ENCODE measurements at regions not wholly inside any gene's neighbourhood (a gene's known extent, or its start where the extent isn't known, plus 50 kb on each side); places are given as distances from the start of the nearest gene placed in this dataset.
A peak's percentile ranks its signal among the peaks of the same experiment; 100 is the strongest.

DNA sequence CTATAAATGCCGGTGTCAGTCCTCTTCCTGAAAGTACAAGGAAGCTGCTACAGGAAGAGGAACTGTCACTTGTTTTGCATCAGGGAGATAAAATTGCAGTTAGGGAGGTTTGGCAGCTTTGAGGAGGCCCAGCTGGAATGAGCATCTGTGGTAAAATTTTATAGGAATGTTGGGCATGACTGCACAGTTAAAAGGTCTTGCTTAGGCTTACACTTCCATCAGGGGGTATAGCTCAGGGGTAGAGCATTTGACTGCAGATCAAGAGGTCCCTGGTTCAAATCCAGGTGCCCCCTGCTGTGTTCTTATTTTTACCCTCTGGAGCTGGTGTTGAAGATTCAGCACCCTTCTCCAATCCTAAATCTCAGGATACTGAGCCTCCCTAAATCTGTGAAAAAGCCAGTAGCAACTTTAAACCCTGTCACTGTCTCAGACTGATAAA, 65.9 kb downstream of the ZNF467 start:
- Histone ChIP-seq H4K91ac (ENCODE audit: low read depth, low read length) (no peak overlapping the region), H3K79me2 (ENCODE audit: control insufficient read depth, insufficient read depth, low read length, poor library complexity) (no peaks in the 10 kb centered on the region), H3K4me1 (ENCODE audit: control insufficient read depth in 1 of 2, insufficient read depth in 2 of 2, low read length in 2 of 2) (peaks cover 0 to 2% of the 10 kb centered on the region in 2 experiments), H3K36me3 (ENCODE audit: control insufficient read depth in 1 of 2, insufficient read depth in 2 of 2, low read length in 2 of 2) (no peaks in the 10 kb centered on the region), H2AFZ (ENCODE audit: insufficient read depth, low read length, poor library complexity) (no peak overlapping the region), H2BK12ac (ENCODE audit: low read length) (no peak overlapping the region), H3K4ac (ENCODE audit: low read depth, low read length) (no peak overlapping the region), H3K27me3 (ENCODE audit: insufficient read depth, low read length) (no peaks in the 10 kb centered on the region), H3K23ac (ENCODE audit: low read length) (no peak overlapping the region), H3K79me1 (ENCODE audit: low read length) (no peaks in the 10 kb centered on the region), H2BK5ac (ENCODE audit: low read depth, low read length, poor library complexity) (no peak overlapping the region), H3K18ac (ENCODE audit: low read length) (no peak overlapping the region), H3K14ac (ENCODE audit: low read length) (no peak overlapping the region), H3K4me3 (ENCODE audit: low read depth, low read length) (no peak overlapping the region), H3K9me3 (ENCODE audit: insufficient read depth, low read depth, low read length) (peaks cover 1% of the 10 kb centered on the region), H2BK120ac (ENCODE audit: insufficient read depth, low read length, poor library complexity) (no peak overlapping the region), H3K27ac (ENCODE audit: low read depth, low read length) (no peak overlapping the region), H2AK5ac (ENCODE audit: low read length) (no peak overlapping the region), H3K4me2 (ENCODE audit: low read length) (no peak overlapping the region), H4K12ac (ENCODE audit: low read depth, low read length) (no peak overlapping the region), H3K9ac (ENCODE audit: low read length) (no peak overlapping the region), H4K8ac (ENCODE audit: low read depth, low read length) (no peak overlapping the region)
- peak; percentile 64 to 86 for DNase-seq
- no CpG with 5 or more reads among the region's 1 CpG for WGBS (ENCODE audit: extremely low coverage, insufficient coverage, insufficient read length)

DNA sequence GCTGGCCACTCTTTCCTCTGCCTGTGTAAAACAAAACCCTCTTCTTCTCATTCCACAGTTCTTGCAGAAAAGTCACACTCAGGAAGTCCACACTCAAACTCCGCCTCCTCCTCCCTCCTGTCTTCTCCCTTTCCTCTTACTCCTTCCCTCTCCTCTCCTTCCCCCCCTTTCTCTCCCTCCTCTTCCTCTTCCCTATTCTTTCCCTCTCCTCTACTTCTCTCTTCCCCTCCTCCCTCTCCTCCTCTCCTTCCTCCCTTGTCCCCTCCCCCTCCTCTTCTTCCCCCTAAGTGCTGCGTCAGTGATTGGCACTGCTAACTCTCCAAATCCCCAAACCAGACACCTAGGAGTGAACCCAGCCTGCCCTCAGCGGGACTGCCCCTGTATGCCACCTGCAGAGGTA, 67.0 kb downstream of the ZNF467 start:
- H3K79me1 ChIP-seq (ENCODE audit: low read length), result no peaks in the 10 kb centered on the region
- no CpG with 5 or more reads among the region's 3 CpGs for WGBS (ENCODE audit: extremely low coverage, insufficient coverage, insufficient read length)

DNA sequence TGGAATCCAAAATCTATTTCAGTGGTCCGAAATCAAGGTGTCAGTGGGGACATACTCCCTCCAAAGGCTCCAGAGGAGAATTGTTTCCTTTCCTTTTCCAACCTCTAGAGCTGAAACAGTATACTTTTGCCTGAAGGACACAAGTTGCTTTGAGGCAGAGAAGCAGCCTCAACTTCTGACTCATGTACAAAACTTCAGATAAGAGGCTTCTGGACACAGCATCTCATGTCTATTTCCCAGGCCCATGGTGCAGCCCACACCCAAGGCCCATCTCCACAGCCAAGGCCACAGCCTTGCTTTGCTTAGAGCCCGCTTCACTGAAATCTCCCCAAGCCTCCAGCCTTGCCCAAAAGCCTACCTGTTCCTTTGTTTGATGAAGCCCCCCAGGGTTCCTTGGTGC, 68.9 kb downstream of the ZNF467 start:
- no peak overlapping the region for H3K4ac ChIP-seq (ENCODE audit: low read depth, low read length)
- no peak overlapping the region for H3K9ac ChIP-seq (ENCODE audit: low read length)
- no peak overlapping the region for H3K27ac ChIP-seq (ENCODE audit: low read depth, low read length)
- H4K91ac ChIP-seq (ENCODE audit: low read depth, low read length), result no peak overlapping the region
- no peak overlapping the region for H4K12ac ChIP-seq (ENCODE audit: low read depth, low read length)
- no peak overlapping the region for H3K14ac ChIP-seq (ENCODE audit: low read length)
- H3K79me2 ChIP-seq (ENCODE audit: control insufficient read depth, insufficient read depth, low read length, poor library complexity), result no peaks in the 10 kb centered on the region
- DNase-seq, result no peak
- no peak overlapping the region for H2AFZ ChIP-seq (ENCODE audit: insufficient read depth, low read length, poor library complexity)
- no peak overlapping the region for H3K18ac ChIP-seq (ENCODE audit: low read length)
- no peak overlapping the region for H3K23ac ChIP-seq (ENCODE audit: low read length)
- no peak overlapping the region for H2BK12ac ChIP-seq (ENCODE audit: low read length)
- H3K4me1 ChIP-seq (ENCODE audit: control insufficient read depth in 1 of 2, insufficient read depth in 2 of 2, low read length in 2 of 2), result peaks cover 0 to 2% of the 10 kb centered on the region in 2 experiments
- no peak overlapping the region for H4K8ac ChIP-seq (ENCODE audit: low read depth, low read length)
- no peak overlapping the region for H2AK5ac ChIP-seq (ENCODE audit: low read length)
- peaks cover 11% of the 10 kb centered on the region for H3K9me3 ChIP-seq (ENCODE audit: insufficient read depth, low read depth, low read length)
- no peaks in the 10 kb centered on the region for H3K36me3 ChIP-seq (ENCODE audit: control insufficient read depth in 1 of 2, insufficient read depth in 2 of 2, low read length in 2 of 2)
- H3K27me3 ChIP-seq (ENCODE audit: insufficient read depth, low read length), result no peaks in the 10 kb centered on the region
- H2BK120ac ChIP-seq (ENCODE audit: insufficient read depth, low read length, poor library complexity), result no peak overlapping the region
- WGBS (ENCODE audit: extremely low coverage, insufficient coverage, insufficient read length), result no CpG with 5 or more reads among the region's 2 CpGs
- H3K79me1 ChIP-seq (ENCODE audit: low read length), result no peaks in the 10 kb centered on the region
- H3K4me2 ChIP-seq (ENCODE audit: low read length), result no peak overlapping the region
- H2BK5ac ChIP-seq (ENCODE audit: low read depth, low read length, poor library complexity), result no peak overlapping the region
- no peak overlapping the region for H3K4me3 ChIP-seq (ENCODE audit: low read depth, low read length)

More for the DNA sequence above, 67.0 kb downstream of the ZNF467 start:
- DNase-seq, result no peak
- Histone ChIP-seq H3K79me2 (ENCODE audit: control insufficient read depth, insufficient read depth, low read length, poor library complexity) (no peaks in the 10 kb centered on the region), H3K4me3 (ENCODE audit: low read depth, low read length) (no peak overlapping the region), H2AFZ (ENCODE audit: insufficient read depth, low read length, poor library complexity) (no peak overlapping the region), H3K4ac (ENCODE audit: low read depth, low read length) (no peak overlapping the region), H3K27ac (ENCODE audit: low read depth, low read length) (no peak overlapping the region), H4K12ac (ENCODE audit: low read depth, low read length) (no peak overlapping the region), H4K91ac (ENCODE audit: low read depth, low read length) (no peak overlapping the region), H2BK12ac (ENCODE audit: low read length) (no peak overlapping the region), H3K36me3 (ENCODE audit: control insufficient read depth in 1 of 2, insufficient read depth in 2 of 2, low read length in 2 of 2) (no peaks in the 10 kb centered on the region), H3K9me3 (ENCODE audit: insufficient read depth, low read depth, low read length) (peaks cover 4% of the 10 kb centered on the region), H3K9ac (ENCODE audit: low read length) (no peak overlapping the region), H3K4me1 (ENCODE audit: control insufficient read depth in 1 of 2, insufficient read depth in 2 of 2, low read length in 2 of 2) (peaks cover 0 to 2% of the 10 kb centered on the region in 2 experiments), H2BK120ac (ENCODE audit: insufficient read depth, low read length, poor library complexity) (no peak overlapping the region), H3K14ac (ENCODE audit: low read length) (no peak overlapping the region), H3K18ac (ENCODE audit: low read length) (no peak overlapping the region), H2AK5ac (ENCODE audit: low read length) (no peak overlapping the region), H3K23ac (ENCODE audit: low read length) (no peak overlapping the region), H4K8ac (ENCODE audit: low read depth, low read length) (no peak overlapping the region), H2BK5ac (ENCODE audit: low read depth, low read length, poor library complexity) (no peak overlapping the region), H3K4me2 (ENCODE audit: low read length) (no peak overlapping the region), H3K27me3 (ENCODE audit: insufficient read depth, low read length) (no peaks in the 10 kb centered on the region)

DNA sequence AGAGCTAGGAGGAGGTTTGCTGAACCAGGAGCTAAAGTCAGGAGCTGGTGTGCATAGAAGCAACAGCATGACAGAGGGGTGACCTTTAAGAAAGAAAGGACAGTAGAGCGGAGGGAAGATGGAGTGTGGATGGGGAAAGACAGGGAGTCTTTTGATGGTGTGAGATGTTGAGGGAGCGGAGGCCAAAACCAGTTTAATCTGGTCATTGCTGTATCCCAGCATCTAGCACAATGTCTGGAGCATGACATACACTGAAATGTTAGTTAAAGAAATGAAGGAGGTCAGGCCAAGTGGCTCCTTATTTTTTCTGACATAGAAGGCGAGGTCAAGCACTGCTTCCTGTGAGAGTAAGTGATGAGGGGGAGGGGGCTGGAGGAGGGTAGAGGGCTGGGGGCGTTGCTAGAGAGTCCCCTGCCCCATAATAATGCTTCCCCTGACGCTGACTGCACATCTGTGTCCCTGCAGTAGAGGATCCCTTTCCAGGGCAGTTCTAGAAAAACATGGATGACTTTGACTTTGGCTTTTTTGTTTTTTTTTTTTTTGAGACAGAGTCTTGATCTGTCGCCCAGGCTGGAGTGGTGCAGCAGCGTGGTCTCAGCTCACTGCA, 70.2 kb downstream of the ZNF467 start:
- Histone ChIP-seq H2BK5ac (ENCODE audit: low read depth, low read length, poor library complexity) (no peak overlapping the region), H3K9me3 (ENCODE audit: insufficient read depth, low read depth, low read length) (peaks cover 11% of the 10 kb centered on the region), H3K23ac (ENCODE audit: low read length) (no peak overlapping the region), H3K18ac (ENCODE audit: low read length) (no peak overlapping the region), H3K36me3 (ENCODE audit: control insufficient read depth in 1 of 2, insufficient read depth in 2 of 2, low read length in 2 of 2) (no peaks in the 10 kb centered on the region), H3K4me1 (ENCODE audit: control insufficient read depth in 1 of 2, insufficient read depth in 2 of 2, low read length in 2 of 2) (peaks cover 0 to 2% of the 10 kb centered on the region in 2 experiments), H3K9ac (ENCODE audit: low read length) (no peak overlapping the region), H3K14ac (ENCODE audit: low read length) (no peak overlapping the region), H3K79me1 (ENCODE audit: low read length) (no peaks in the 10 kb centered on the region), H2AFZ (ENCODE audit: insufficient read depth, low read length, poor library complexity) (no peak overlapping the region), H3K27me3 (ENCODE audit: insufficient read depth, low read length) (no peaks in the 10 kb centered on the region), H3K27ac (ENCODE audit: low read depth, low read length) (no peak overlapping the region), H3K4ac (ENCODE audit: low read depth, low read length) (no peak overlapping the region), H3K4me2 (ENCODE audit: low read length) (no peak overlapping the region), H4K8ac (ENCODE audit: low read depth, low read length) (no peak overlapping the region), H2BK12ac (ENCODE audit: low read length) (no peak overlapping the region), H2BK120ac (ENCODE audit: insufficient read depth, low read length, poor library complexity) (no peak overlapping the region), H3K79me2 (ENCODE audit: control insufficient read depth, insufficient read depth, low read length, poor library complexity) (no peaks in the 10 kb centered on the region), H3K4me3 (ENCODE audit: low read depth, low read length) (no peak overlapping the region), H4K12ac (ENCODE audit: low read depth, low read length) (no peak overlapping the region), H4K91ac (ENCODE audit: low read depth, low read length) (no peak overlapping the region), H2AK5ac (ENCODE audit: low read length) (no peak overlapping the region)
- no peak for DNase-seq
- 100% methylated on average over 1 of the region's 7 CpGs for WGBS (ENCODE audit: extremely low coverage, insufficient coverage, insufficient read length)

Data from trophoblast cell (in vitro differentiated cells and primary cell).